ENCODE measurements at regions not wholly inside any gene's neighbourhood (a gene's known extent, or its start where the extent isn't known, plus 50 kb on each side); places are given as distances from the start of the nearest gene placed in this dataset.
"Not testable (repeated sequence)": the region's sequence is repeated elsewhere in the genome, so short reads cannot be mapped to it uniquely, and the experiment has no call there.

- DNase-seq (ENCODE audit: low spot score), result no peak
Observed at GRCh38 chr5:124872086-124872485, 125.6 kb upstream of the ZNF608 start.

DNA sequence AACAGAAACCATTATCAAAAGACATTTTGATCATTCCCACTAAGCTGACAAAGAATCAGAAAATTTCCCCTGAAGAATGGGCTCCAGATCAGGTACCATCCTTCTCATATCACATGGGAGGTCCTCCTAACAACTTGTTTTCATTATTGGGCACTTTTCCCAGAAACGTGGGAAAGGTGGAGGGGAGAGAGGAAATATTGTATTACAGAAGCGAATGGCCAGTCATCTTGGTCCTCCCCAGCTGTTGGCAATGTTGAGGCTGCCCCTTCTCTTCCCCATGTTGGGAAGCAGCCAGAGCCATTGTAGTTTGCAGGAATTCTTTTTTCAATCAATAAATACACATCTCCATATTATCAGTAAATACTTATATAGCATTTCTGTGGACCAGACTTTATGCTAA is 126.2 kb upstream of the ZNF608 start:
- no peak for DNase-seq (ENCODE audit: low spot score)

GRCh38 chr5:124873188-124873587 is 126.7 kb upstream of the ZNF608 start:
- DNase-seq (ENCODE audit: low spot score), result no peak

GRCh38 chr5:124873713-124874112 is 127.3 kb upstream of the ZNF608 start:
- no peak for DNase-seq (ENCODE audit: low spot score)

DNA sequence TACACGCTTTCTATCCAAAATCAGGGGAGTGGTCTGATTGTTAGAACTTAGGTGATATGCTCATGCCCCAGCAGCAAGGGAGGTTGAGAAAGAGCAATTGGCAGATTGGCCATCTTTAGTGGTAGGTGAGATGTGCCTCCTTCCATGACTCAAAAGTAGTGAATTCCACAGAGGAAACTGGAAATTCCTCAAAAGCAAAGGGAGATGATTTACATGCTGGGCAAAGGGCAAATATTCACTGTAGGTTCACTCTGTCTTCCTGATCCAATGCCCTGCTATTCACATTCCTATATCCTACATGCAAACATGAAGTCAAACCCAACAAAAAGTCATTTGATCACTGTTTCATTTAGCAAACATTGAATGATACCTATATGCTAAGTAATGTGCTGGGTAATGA is 130.1 kb upstream of the ZNF608 start:
- no peak for DNase-seq (ENCODE audit: low spot score)

DNA sequence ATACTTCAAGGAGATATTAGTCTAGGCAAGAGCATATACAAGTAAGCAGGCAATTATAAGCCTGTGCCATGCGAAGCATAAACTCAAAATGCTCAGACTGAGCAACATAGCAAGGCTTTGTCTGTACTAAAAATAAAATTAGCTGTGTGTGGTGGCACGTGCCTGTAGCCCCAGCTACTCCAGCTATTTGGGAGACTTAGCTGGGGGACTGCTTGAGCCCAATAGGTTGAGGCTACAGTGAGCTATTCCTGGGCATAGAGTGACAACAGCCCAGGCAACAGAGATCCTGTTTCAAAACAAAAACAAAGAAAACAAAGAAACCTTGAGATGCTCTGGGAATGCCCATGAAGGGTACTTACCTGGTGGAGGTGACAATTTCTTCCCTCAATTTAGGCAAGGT is 130.5 kb upstream of the ZNF608 start:
- no peak for DNase-seq (ENCODE audit: low spot score)

- no peak for DNase-seq (ENCODE audit: low spot score)
Observed at GRCh38 chr5:124877501-124878146, 131.2 kb upstream of the ZNF608 start.

DNA sequence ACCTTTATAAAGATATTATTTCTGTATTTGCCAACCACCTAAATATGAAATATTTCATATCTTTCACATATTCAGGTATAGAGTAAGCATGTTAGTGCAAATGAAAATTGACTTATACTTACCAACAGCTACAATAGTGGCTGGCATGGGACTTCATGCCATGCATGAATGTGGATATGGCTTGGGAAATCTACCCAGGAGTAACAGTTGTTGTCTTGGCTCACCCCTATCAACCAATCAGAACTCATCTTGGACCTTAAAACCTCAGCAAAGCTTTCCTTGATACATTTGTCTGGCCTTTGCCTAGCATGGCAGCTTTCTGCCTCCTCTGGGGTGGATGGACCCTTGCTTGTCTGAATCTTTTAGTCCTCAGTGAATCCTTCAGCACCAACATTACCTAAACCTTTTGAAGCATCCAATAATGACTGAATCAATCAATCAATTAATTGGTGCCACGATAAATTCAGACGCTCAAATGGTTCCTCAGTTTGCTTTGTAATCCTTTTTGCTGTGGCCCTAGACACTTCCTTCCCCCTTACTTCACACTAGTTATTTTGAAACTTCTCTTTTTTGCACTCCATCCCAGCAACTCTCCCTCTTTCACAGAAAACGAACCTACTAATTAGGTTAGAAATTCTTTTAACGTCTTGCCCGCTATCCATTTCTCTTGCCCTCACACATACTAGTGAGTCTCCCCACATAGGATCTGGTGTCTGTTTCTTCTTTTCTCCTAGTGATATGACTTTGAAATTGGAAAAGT is 132.3 kb upstream of the ZNF608 start:
- DNase-seq (ENCODE audit: low spot score), result no peak

GRCh38 chr5:124880903-124881697 is 134.7 kb upstream of the ZNF608 start:
- DNase-seq (ENCODE audit: low spot score), result no peak

- DNase-seq (ENCODE audit: low spot score), result no peak
Observed at GRCh38 chr5:124883681-124884080, 137.2 kb upstream of the ZNF608 start.

- no peak for DNase-seq (ENCODE audit: low spot score)
Observed at GRCh38 chr5:124884114-124884513, 137.7 kb upstream of the ZNF608 start.

GRCh38 chr5:124885490-124885889 is 139.1 kb upstream of the ZNF608 start:
- DNase-seq (ENCODE audit: low spot score), result no peak

GRCh38 chr5:124887223-124887622 is 140.8 kb upstream of the ZNF608 start:
- no peak for DNase-seq (ENCODE audit: low spot score)

GRCh38 chr5:124888050-124888506 is 141.6 kb upstream of the ZNF608 start:
- no peak for DNase-seq (ENCODE audit: low spot score)

DNA sequence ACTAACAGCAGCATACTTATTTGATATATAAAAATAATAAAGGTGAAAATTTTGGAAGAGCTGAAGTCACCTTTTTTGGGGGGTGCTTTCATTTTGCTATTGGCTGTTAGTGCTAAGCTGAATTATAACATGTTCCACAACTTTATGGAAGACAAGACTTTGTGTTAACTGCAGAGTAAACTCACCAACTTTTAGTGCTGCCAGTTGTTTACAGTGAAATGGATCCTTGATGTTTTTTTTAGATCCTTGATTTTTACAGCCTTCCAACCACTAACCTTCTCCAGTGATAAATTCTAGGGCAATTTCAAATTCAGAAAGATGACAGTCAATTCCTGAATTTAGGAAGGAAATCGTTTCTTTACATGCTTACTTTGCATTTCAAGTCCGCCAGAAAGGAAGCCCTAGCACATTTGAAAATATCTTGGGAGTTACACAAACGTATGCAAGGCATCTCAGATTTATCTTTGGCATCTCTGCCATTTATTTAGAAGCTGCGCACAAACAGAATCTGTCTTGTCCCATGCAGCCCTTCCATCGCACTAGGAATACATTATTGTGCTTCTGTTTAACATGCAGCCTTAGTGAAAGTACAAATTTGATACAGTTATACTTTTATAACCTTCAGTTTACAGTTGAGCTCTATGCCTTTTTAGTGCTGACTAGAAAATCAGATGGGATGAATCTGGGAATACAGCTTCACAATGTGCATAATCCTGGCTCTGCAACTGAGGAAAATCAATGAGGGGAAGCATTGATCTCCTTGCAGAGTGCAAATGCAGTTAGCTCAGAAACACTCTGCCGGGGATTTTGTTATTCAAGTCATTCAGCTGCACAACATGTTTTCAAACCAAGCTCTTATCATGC is 142.4 kb upstream of the ZNF608 start:
- no peak for DNase-seq (ENCODE audit: low spot score)

DNA sequence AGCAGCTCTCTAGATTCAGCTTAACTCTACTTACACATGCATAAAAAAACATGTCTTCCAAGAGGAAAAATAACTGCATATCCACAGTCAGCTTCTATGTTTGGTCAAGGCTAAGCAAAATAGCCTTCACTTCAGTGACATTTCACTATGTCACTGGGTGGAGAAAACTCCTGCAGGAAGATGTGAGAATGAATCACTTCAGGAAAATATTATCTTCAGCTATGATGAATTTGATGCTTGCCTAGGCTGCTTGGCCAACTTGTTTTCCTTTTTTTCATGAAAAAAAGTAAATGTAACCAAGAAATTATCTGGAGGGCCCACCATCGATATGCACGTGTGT is 143.0 kb upstream of the ZNF608 start:
- DNase-seq (ENCODE audit: low spot score), result no peak

GRCh38 chr5:124889850-124890249 is 143.4 kb upstream of the ZNF608 start:
- no peak for DNase-seq (ENCODE audit: low spot score)

GRCh38 chr5:124890442-124890841 is 144.0 kb upstream of the ZNF608 start:
- DNase-seq (ENCODE audit: low spot score), result not testable (repeated sequence)

GRCh38 chr5:124891179-124891578 is 144.7 kb upstream of the ZNF608 start:
- no peak for DNase-seq (ENCODE audit: low spot score)

- DNase-seq (ENCODE audit: low spot score), result no peak
Observed at GRCh38 chr5:124892185-124892848, 145.9 kb upstream of the ZNF608 start.

DNA sequence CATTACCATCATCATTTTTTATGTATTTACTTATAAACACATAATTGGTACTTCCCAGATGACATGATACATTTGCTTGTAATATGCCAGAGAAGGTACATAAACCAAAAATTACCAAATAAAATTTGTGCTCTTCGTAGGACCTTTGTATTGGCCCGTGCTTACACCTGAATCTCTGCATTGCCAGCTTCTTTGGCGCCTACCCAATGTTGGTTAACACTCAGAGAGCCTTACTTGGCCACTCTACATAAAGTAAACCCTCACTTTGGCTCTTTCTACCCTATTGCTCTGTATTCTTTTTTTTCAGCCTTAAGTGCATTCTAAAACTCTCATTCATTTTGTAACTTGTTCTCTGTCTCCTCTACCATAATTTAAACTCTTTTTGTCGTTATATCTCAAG is 148.1 kb upstream of the ZNF608 start:
- no peak for DNase-seq (ENCODE audit: low spot score)

GRCh38 chr5:124895236-124895635 is 148.8 kb upstream of the ZNF608 start:
- DNase-seq (ENCODE audit: low spot score), result no peak
